ENCODE measurements at regions not wholly inside any gene's neighbourhood (a gene's known extent, or its start where the extent isn't known, plus 50 kb on each side); places are given as distances from the start of the nearest gene placed in this dataset.

GRCh38 chr14:30158299-30158698, 230.7 kb upstream of the PRKD1 start:
- no peak for DNase-seq
- Mint-ChIP-seq H3K27ac (no peak overlapping the region), H3K4me3 (no peak overlapping the region), H3K9me3 (no peaks in the 10 kb centered on the region), H3K27me3 (ENCODE audit: insufficient read depth) (peaks cover 1% of the 10 kb centered on the region; the same call in 1 of the 2 replicates), H3K36me3 (ENCODE audit: low read depth) (no peaks in the 10 kb centered on the region), H3K4me1 (ENCODE audit: low read depth) (no peaks in the 10 kb centered on the region; the same call in 1 of the 2 replicates)
- TF ChIP-seq CTCF (IDR thresholded peaks at IDR 0.05), result no peak

- no peak for DNase-seq
- Mint-ChIP-seq H3K9me3 (no peaks in the 10 kb centered on the region), H3K4me1 (ENCODE audit: low read depth) (no peaks in the 10 kb centered on the region; the same call in 1 of the 2 replicates)
These were observed 231.7 kb upstream of the PRKD1 start for GRCh38 chr14:30159374-30159773.

GRCh38 chr14:30160608-30161007, 233.0 kb upstream of the PRKD1 start:
- TF ChIP-seq CTCF (IDR thresholded peaks at IDR 0.05), result no peak
- DNase-seq, result no peak
- H3K36me3 Mint-ChIP-seq (ENCODE audit: low read depth), result no peaks in the 10 kb centered on the region
- no peak overlapping the region for H3K27ac Mint-ChIP-seq
- H3K27me3 Mint-ChIP-seq (ENCODE audit: insufficient read depth), result peaks cover 1% of the 10 kb centered on the region; the same call in 1 of the 2 replicates
- H3K4me1 Mint-ChIP-seq (ENCODE audit: low read depth), result no peaks in the 10 kb centered on the region; the same call in 1 of the 2 replicates
- H3K9me3 Mint-ChIP-seq, result no peaks in the 10 kb centered on the region
- H3K4me3 Mint-ChIP-seq, result no peak overlapping the region

More at GRCh38 chr14:30159374-30159773, 231.7 kb upstream of the PRKD1 start:
- Mint-ChIP-seq H3K27ac (no peak overlapping the region), H3K36me3 (ENCODE audit: low read depth) (no peaks in the 10 kb centered on the region), H3K27me3 (ENCODE audit: insufficient read depth) (peaks cover 1% of the 10 kb centered on the region; the same call in 1 of the 2 replicates), H3K4me3 (no peak overlapping the region)
- TF ChIP-seq CTCF (IDR thresholded peaks at IDR 0.05), result no peak

GRCh38 chr14:30162066-30162465, 234.4 kb upstream of the PRKD1 start:
- H3K4me1 Mint-ChIP-seq (ENCODE audit: low read depth), result no peaks in the 10 kb centered on the region; the same call in 1 of the 2 replicates
- H3K36me3 Mint-ChIP-seq (ENCODE audit: low read depth), result no peaks in the 10 kb centered on the region
- H3K27me3 Mint-ChIP-seq (ENCODE audit: insufficient read depth), result peaks cover 1% of the 10 kb centered on the region; the same call in 1 of the 2 replicates
- no peak overlapping the region for H3K27ac Mint-ChIP-seq
- no peaks in the 10 kb centered on the region for H3K9me3 Mint-ChIP-seq
- no peak for DNase-seq
- no peak overlapping the region for H3K4me3 Mint-ChIP-seq
- no peak for TF ChIP-seq CTCF (IDR thresholded peaks at IDR 0.05)

- DNase-seq, result no peak
- H3K4me3 Mint-ChIP-seq, result no peak overlapping the region
- no peak for TF ChIP-seq CTCF (IDR thresholded peaks at IDR 0.05)
- H3K27ac Mint-ChIP-seq, result no peak overlapping the region
- H3K4me1 Mint-ChIP-seq (ENCODE audit: low read depth), result no peaks in the 10 kb centered on the region
- H3K27me3 Mint-ChIP-seq (ENCODE audit: insufficient read depth), result no peaks in the 10 kb centered on the region
- no peaks in the 10 kb centered on the region for H3K9me3 Mint-ChIP-seq
- H3K36me3 Mint-ChIP-seq (ENCODE audit: low read depth), result peaks cover 5% of the 10 kb centered on the region; the same call in 1 of the 2 replicates
These were observed 237.6 kb upstream of the PRKD1 start for GRCh38 chr14:30165255-30165654.

- Mint-ChIP-seq H3K27me3 (ENCODE audit: insufficient read depth) (no peaks in the 10 kb centered on the region), H3K36me3 (ENCODE audit: low read depth) (no peaks in the 10 kb centered on the region), H3K4me1 (ENCODE audit: low read depth) (peaks cover 13% of the 10 kb centered on the region), H3K9me3 (no peaks in the 10 kb centered on the region; the same call in 1 of the 2 replicates), H3K27ac (no peak overlapping the region), H3K4me3 (no peak overlapping the region)
- TF ChIP-seq CTCF (IDR thresholded peaks at IDR 0.05), result no peak
- DNase-seq, result no peak
These were observed 250.1 kb upstream of the PRKD1 start for GRCh38 chr14:30177781-30178180.

All from HFFc6 (cell line).